Keratinocyte (primary cell): ENCODE measurements at regions not wholly inside any gene's neighbourhood (a gene's known extent, or its start where the extent isn't known, plus 50 kb on each side); places are given as distances from the start of the nearest gene placed in this dataset.

Source experiments
- DNase-seq: peaks from one replicate; pipeline ENCODE4 v3.0.0-alpha.2; 2011; ENCODE audit warnings: low read depth, missing footprints, low spot score
- FAIRE-seq: peaks from 2 replicates; lab custom pipeline; 2011; peaks lifted over from hg19 to GRCh38; lab: Jason Lieb, UNC
- H2AFZ ChIP-seq: 2 replicates; pipeline ENCODE4 v1.6.0; 2012; ENCODE audit warnings: low read length, control low read depth, inconsistent platforms; ENCODE audit not compliant: control insufficient read depth
- H3K27ac ChIP-seq: 2 replicates; pipeline ENCODE4 v1.5.1; 2011; ENCODE audit warnings: low read length; ENCODE audit not compliant: control insufficient read depth, insufficient read depth
- H3K27me3 ChIP-seq: 3 replicates; pipeline ENCODE4 v1.6.0; 2011; ENCODE audit warnings: low read length; ENCODE audit not compliant: control insufficient read depth, insufficient read depth; ENCODE audit errors: extremely low read depth
- H3K36me3 ChIP-seq, 2 experiments: 2 replicates in 1 of 2; 3 replicates in 1 of 2; pipeline ENCODE4 v1.5.1; 2011; ENCODE audit warnings: low read length in 2 of 2, mild to moderate bottlenecking in 1 of 2; ENCODE audit not compliant: control insufficient read depth in 2 of 2, insufficient read depth in 2 of 2; ENCODE audit errors: extremely low read depth in 1 of 2
- H3K4me1 ChIP-seq: 3 replicates; pipeline ENCODE4 v1.5.1; 2011; ENCODE audit warnings: low read length; ENCODE audit not compliant: control insufficient read depth, insufficient read depth; ENCODE audit errors: extremely low read depth
- H3K4me2 ChIP-seq: 3 replicates; pipeline ENCODE4 v1.6.0; 2011; ENCODE audit warnings: low read depth, low read length; ENCODE audit not compliant: control insufficient read depth, insufficient read depth; ENCODE audit errors: extremely low read depth
- H3K4me3 ChIP-seq, 3 experiments: fragments of 200-600 bp in 1 of 3; sonication (generic) in 1 of 3; 2 replicates in 2 of 3; 3 replicates in 1 of 3; pipeline ENCODE4 v1.5.1; 2011 to 2016; ENCODE audit warnings: low read length in 3 of 3, mild to moderate bottlenecking in 3 of 3, control low read depth in 2 of 3, inconsistent platforms in 1 of 3, low read depth in 1 of 3, mixed read lengths in 1 of 3, mixed run types in 1 of 3, moderate library complexity in 1 of 3; ENCODE audit not compliant: control insufficient read depth in 2 of 3, insufficient read depth in 2 of 3; ENCODE audit errors: extremely low read depth in 1 of 3
- H3K79me2 ChIP-seq: 2 replicates; pipeline ENCODE4 v1.6.0; 2012; ENCODE audit warnings: low read length; ENCODE audit not compliant: control insufficient read depth, insufficient read depth
- H3K9ac ChIP-seq: 3 replicates; pipeline ENCODE4 v1.6.0; 2011; ENCODE audit warnings: low read length; ENCODE audit not compliant: control insufficient read depth, insufficient read depth; ENCODE audit errors: extremely low read depth
- H3K9me1 ChIP-seq: 3 replicates; pipeline ENCODE4 v1.6.0; 2011; ENCODE audit warnings: low read length; ENCODE audit not compliant: control insufficient read depth, insufficient read depth; ENCODE audit errors: extremely low read depth
- H3K9me3 ChIP-seq: 2 replicates; pipeline ENCODE4 v1.5.1; 2012; ENCODE audit warnings: low read depth, low read length; ENCODE audit not compliant: control insufficient read depth
- H4K20me1 ChIP-seq: 3 replicates; pipeline ENCODE4 v1.6.0; 2011; ENCODE audit warnings: low read length; ENCODE audit not compliant: control insufficient read depth, insufficient read depth; ENCODE audit errors: extremely low read depth
- EZH2 ChIP-seq: IDR thresholded peaks from one replicate; pipeline ENCODE4 v1.6.1; 2012; ENCODE audit warnings: inconsistent platforms, mild to moderate bottlenecking, low read length, moderate library complexity
- dilution Hi-C: fragments of 300-500 bp; cut with MboI; formaldehyde crosslinking; loops from one replicate; pipeline ENCODE4 v1.7.0; 2020; ENCODE audit warnings: low sequenced_read_pairs; ENCODE audit not compliant: extremely low pct_ligation_motif_present
- TF ChIP-seq, protein P1 (sequence below), 3 experiments: IDR thresholded peaks in 1 of 3; conservative IDR thresholded peaks in 1 of 3; optimal IDR thresholded peaks in 1 of 3; 2 replicates in 2 of 3; 3 replicates in 1 of 3; pipeline versions ENCODE3 to v1.5.1; 2011; ENCODE audit warnings: low read length in 3 of 3, mild to moderate bottlenecking in 3 of 3, moderate library complexity in 2 of 3, control low read depth in 1 of 3, inconsistent platforms in 1 of 3; ENCODE audit not compliant: insufficient read depth in 2 of 3; ENCODE audit errors: extremely low read depth in 1 of 3

DNA sequence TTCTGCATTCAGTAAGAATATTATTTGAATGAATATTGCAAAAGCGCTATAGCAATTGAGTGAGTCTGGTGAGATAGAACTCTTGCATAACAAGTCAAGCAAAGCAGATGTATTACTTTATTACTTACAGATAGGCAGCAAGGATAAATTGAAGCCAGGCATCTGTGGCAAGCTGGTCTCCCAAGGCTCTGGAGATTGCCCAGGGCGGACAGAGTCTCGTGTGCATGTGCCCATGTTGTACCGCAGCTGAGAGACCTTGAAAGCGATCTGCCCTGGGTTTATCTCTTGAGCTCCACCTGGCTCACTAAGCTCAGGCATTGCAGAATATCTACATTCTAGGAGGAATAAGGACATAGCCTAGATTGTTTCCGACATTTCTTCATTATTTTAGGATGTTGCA lies 591.6 kb downstream of the ISL1 start:
- Histone ChIP-seq H3K36me3 (no peaks in the 10 kb centered on the region), H3K4me3 (no peak overlapping the region), H3K4me1 (no peaks in the 10 kb centered on the region), H3K9me3 (no peaks in the 10 kb centered on the region), H2AFZ (no peak overlapping the region), H3K27ac (no peak overlapping the region), H3K4me2 (no peak overlapping the region), H3K79me2 (no peaks in the 10 kb centered on the region), H3K9ac (no peak overlapping the region), H4K20me1 (no peaks in the 10 kb centered on the region), H3K27me3 (no peaks in the 10 kb centered on the region), H3K9me1 (no peaks in the 10 kb centered on the region)
- TF ChIP-seq, protein P1, sequence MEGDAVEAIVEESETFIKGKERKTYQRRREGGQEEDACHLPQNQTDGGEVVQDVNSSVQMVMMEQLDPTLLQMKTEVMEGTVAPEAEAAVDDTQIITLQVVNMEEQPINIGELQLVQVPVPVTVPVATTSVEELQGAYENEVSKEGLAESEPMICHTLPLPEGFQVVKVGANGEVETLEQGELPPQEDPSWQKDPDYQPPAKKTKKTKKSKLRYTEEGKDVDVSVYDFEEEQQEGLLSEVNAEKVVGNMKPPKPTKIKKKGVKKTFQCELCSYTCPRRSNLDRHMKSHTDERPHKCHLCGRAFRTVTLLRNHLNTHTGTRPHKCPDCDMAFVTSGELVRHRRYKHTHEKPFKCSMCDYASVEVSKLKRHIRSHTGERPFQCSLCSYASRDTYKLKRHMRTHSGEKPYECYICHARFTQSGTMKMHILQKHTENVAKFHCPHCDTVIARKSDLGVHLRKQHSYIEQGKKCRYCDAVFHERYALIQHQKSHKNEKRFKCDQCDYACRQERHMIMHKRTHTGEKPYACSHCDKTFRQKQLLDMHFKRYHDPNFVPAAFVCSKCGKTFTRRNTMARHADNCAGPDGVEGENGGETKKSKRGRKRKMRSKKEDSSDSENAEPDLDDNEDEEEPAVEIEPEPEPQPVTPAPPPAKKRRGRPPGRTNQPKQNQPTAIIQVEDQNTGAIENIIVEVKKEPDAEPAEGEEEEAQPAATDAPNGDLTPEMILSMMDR (optimal IDR thresholded peaks at IDR 0.05 in 1 of 3, IDR thresholded peaks at IDR 0.05 in 1 of 3, conservative IDR thresholded peaks at IDR 0.05 in 1 of 3; ENCODE audit: extremely low read depth in 1 of 3, insufficient read depth in 2 of 3, low read length in 3 of 3), result no peak
- dilution Hi-C loops, result no loop called here
- DNase-seq (no peak), FAIRE-seq (no peak)

DNA sequence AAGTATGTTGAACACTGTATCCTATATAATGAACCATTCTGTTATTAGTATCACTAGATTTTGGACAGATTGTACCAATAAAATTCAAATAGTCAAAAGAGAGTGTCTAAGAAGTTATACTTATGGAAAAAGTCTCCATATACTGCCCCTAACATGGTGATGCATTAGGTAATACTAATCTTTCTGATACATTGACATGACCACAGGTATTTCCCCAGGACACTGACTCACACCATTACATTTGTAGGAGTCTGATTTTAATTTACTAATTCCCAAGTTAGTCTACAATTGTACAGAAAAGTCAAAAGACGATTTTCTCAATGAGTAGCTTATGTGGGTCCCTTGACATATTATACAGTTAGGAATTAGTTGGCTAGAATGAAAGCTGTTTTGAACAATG lies 593.8 kb downstream of the ISL1 start:
- FAIRE-seq (no peak), DNase-seq (no peak)
- no peak overlapping the region for H2AFZ ChIP-seq
- H3K4me3 ChIP-seq, result no peak overlapping the region
- H3K9me3 ChIP-seq, result no peaks in the 10 kb centered on the region
- no peaks in the 10 kb centered on the region for H4K20me1 ChIP-seq
- no peak overlapping the region for H3K27ac ChIP-seq
- dilution Hi-C loops, result no loop called here
- TF ChIP-seq EZH2, result no peak
- TF ChIP-seq, protein P1 (optimal IDR thresholded peaks at IDR 0.05 in 1 of 3, IDR thresholded peaks at IDR 0.05 in 1 of 3, conservative IDR thresholded peaks at IDR 0.05 in 1 of 3; ENCODE audit: extremely low read depth in 1 of 3, insufficient read depth in 2 of 3, low read length in 3 of 3), result no peak
- no peaks in the 10 kb centered on the region for H3K79me2 ChIP-seq
- no peaks in the 10 kb centered on the region for H3K4me1 ChIP-seq
- no peaks in the 10 kb centered on the region for H3K9me1 ChIP-seq
- H3K27me3 ChIP-seq, result no peaks in the 10 kb centered on the region
- H3K9ac ChIP-seq, result no peak overlapping the region
- H3K4me2 ChIP-seq, result no peak overlapping the region
- no peaks in the 10 kb centered on the region for H3K36me3 ChIP-seq
